SU-DHL-6 (cell line): ENCODE measurements at regions not wholly inside any gene's neighbourhood (a gene's known extent, or its start where the extent isn't known, plus 50 kb on each side); places are given as distances from the start of the nearest gene placed in this dataset.

Experiments
- H2AFZ ChIP-seq: fragments of 200-600 bp; sonication (generic); 2 replicates; pipeline ENCODE4 v1.6.1; 2014; ENCODE audit warnings: low read depth, mild to moderate bottlenecking, moderate library complexity, mixed read lengths, antibody characterized with exemption, low read length; ENCODE audit not compliant: severe bottlenecking
- H3F3A ChIP-seq: fragments of 200-600 bp; shearing (Covaris generic); 2 replicates; pipeline ENCODE4 v1.6.0; 2016; ENCODE audit warnings: antibody characterized with exemption, mild to moderate bottlenecking; ENCODE audit not compliant: insufficient read depth
- H3K27ac ChIP-seq: fragments of 200-600 bp; sonication (generic); 2 replicates; pipeline ENCODE4 v1.5.1; 2016; ENCODE audit warnings: low read depth, mild to moderate bottlenecking, low read length, moderate library complexity, mixed read lengths
- H3K27me3 ChIP-seq: fragments of 200-600 bp; sonication (generic), shearing (Covaris generic); 2 replicates; pipeline ENCODE4 v1.6.0; 2014; ENCODE audit warnings: mild to moderate bottlenecking, low read length
- H3K36me3 ChIP-seq: fragments of 200-600 bp; sonication (generic); 2 replicates; pipeline ENCODE4 v1.6.1; 2014; ENCODE audit warnings: mild to moderate bottlenecking, low read length, mixed read lengths
- H3K4me2 ChIP-seq: fragments of 300-600, 200-600 bp; shearing (Covaris generic), sonication (generic); 2 replicates; pipeline ENCODE4 v1.6.0; 2014; ENCODE audit warnings: low read length, low read depth, mild to moderate bottlenecking; ENCODE audit not compliant: poor library complexity, severe bottlenecking
- H3K4me3 ChIP-seq: fragments of 200-600 bp; sonication (generic); 2 replicates; pipeline ENCODE4 v1.5.1; 2014; ENCODE audit warnings: antibody characterized with exemption, low read length, mild to moderate bottlenecking, mixed read lengths; ENCODE audit not compliant: insufficient read depth, poor library complexity, severe bottlenecking
- H3K79me2 ChIP-seq: fragments of 200-600 bp; sonication (generic); 2 replicates; pipeline ENCODE4 v1.6.1; 2014; ENCODE audit warnings: mild to moderate bottlenecking, low read length, moderate library complexity; ENCODE audit not compliant: insufficient read depth
- H3K9ac ChIP-seq: fragments of 200-600 bp; sonication (generic); 2 replicates; pipeline ENCODE4 v1.7.0; 2014; ENCODE audit warnings: mild to moderate bottlenecking, low read length
- H3K9me2 ChIP-seq: fragments of 200-600 bp; sonication (generic); replicated peaks from 2 replicates; pipeline ENCODE4 v1.6.1; 2014; ENCODE audit warnings: low read length; ENCODE audit not compliant: insufficient read depth
- H3K9me3 ChIP-seq: fragments of 200-600 bp; sonication (generic); 2 replicates; pipeline ENCODE4 v1.6.1; 2014; ENCODE audit warnings: low read length, mixed read lengths; ENCODE audit not compliant: insufficient read depth
- H4K20me1 ChIP-seq: fragments of 200-600 bp; sonication (generic); 2 replicates; pipeline ENCODE4 v1.6.1; 2014; ENCODE audit warnings: low read depth, mild to moderate bottlenecking, antibody characterized with exemption, low read length, moderate library complexity, mixed read lengths
- EZH2phosphoT487 ChIP-seq: fragments of 200-600 bp; sonication (generic), shearing (Covaris generic); conservative IDR thresholded peaks from 2 replicates; pipeline ENCODE4 v1.6.1; 2018; ENCODE audit warnings: mild to moderate bottlenecking, antibody characterized with exemption, low read length, moderate library complexity, mixed read lengths
- TF ChIP-seq, protein P1 (sequence below): fragments of 200-600 bp; sonication (generic); IDR thresholded peaks from one replicate; pipeline ENCODE4 v1.5.1; 2017; ENCODE audit warnings: antibody characterized with exemption, mild to moderate bottlenecking, low read length, moderate library complexity; ENCODE audit not compliant: insufficient read depth, poor library complexity, severe bottlenecking

DNA sequence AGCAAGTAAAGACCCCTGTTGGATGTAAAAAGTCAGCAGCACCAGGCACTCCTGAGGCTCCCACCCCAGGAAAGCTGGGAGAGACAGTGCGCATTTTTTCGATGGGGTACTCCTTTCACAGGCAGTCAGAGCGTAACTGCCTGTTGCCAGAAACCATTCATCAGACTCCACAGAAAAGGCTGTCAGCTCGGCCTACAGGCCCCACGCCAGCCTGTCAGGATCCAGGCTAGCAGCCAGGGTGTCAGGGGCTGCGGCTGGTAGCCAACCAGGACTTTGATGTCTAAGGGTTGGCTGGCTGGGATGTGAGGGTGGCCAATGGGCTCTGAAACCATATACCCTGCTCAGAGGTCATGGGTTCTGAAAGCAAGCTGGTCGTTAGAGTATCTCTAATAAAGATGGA, 164.5 kb downstream of the WNT5A start:
- Histone ChIP-seq H3K9me2 (no peaks in the 10 kb centered on the region; the same call in 1 of the 2 replicates), H3K79me2 (no peaks in the 10 kb centered on the region), H3K9me3 (no peaks in the 10 kb centered on the region), H3K4me2 (no peak overlapping the region), H3K27me3 (no peaks in the 10 kb centered on the region), H3F3A (no peaks in the 10 kb centered on the region), H3K27ac (no peak overlapping the region), H3K36me3 (no peaks in the 10 kb centered on the region), H3K4me3 (no peak overlapping the region), H3K9ac (no peak overlapping the region), H4K20me1 (no peaks in the 10 kb centered on the region), H2AFZ (no peak overlapping the region)
- TF ChIP-seq, protein P1, sequence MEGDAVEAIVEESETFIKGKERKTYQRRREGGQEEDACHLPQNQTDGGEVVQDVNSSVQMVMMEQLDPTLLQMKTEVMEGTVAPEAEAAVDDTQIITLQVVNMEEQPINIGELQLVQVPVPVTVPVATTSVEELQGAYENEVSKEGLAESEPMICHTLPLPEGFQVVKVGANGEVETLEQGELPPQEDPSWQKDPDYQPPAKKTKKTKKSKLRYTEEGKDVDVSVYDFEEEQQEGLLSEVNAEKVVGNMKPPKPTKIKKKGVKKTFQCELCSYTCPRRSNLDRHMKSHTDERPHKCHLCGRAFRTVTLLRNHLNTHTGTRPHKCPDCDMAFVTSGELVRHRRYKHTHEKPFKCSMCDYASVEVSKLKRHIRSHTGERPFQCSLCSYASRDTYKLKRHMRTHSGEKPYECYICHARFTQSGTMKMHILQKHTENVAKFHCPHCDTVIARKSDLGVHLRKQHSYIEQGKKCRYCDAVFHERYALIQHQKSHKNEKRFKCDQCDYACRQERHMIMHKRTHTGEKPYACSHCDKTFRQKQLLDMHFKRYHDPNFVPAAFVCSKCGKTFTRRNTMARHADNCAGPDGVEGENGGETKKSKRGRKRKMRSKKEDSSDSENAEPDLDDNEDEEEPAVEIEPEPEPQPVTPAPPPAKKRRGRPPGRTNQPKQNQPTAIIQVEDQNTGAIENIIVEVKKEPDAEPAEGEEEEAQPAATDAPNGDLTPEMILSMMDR, result no peak
- TF ChIP-seq EZH2phosphoT487, result no peak

DNA sequence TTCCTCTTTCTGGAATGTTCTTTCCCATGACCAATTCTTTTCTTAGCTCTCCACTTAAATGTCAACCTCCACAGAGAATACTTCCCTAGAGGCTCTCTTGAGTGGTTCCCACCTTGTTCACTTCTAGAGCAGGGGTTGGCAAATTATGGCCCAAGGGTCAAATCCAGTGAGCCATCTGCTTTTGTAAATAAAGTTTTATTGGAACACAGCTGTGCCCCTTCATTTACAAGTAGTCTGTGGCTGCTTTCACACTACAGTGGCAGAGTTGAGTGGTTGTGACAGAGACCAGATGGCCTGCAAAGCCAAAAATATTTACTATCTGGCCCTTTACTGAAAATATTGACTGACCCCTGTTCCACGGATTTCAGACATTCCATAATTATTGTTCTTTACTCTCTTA, 166.2 kb downstream of the WNT5A start:
- H2AFZ ChIP-seq, result no peak overlapping the region
- no peak overlapping the region for H3K4me2 ChIP-seq
- H3F3A ChIP-seq, result no peaks in the 10 kb centered on the region
- H4K20me1 ChIP-seq, result no peaks in the 10 kb centered on the region
- H3K27ac ChIP-seq, result no peak overlapping the region
- H3K36me3 ChIP-seq, result no peaks in the 10 kb centered on the region
- H3K9me3 ChIP-seq, result no peaks in the 10 kb centered on the region
- no peak overlapping the region for H3K9ac ChIP-seq
- TF ChIP-seq EZH2phosphoT487, result no peak
- TF ChIP-seq, protein P1, result no peak
- H3K27me3 ChIP-seq, result no peaks in the 10 kb centered on the region
- H3K9me2 ChIP-seq, result no peaks in the 10 kb centered on the region; the same call in 1 of the 2 replicates
- H3K79me2 ChIP-seq, result no peaks in the 10 kb centered on the region
- H3K4me3 ChIP-seq, result no peak overlapping the region

DNA sequence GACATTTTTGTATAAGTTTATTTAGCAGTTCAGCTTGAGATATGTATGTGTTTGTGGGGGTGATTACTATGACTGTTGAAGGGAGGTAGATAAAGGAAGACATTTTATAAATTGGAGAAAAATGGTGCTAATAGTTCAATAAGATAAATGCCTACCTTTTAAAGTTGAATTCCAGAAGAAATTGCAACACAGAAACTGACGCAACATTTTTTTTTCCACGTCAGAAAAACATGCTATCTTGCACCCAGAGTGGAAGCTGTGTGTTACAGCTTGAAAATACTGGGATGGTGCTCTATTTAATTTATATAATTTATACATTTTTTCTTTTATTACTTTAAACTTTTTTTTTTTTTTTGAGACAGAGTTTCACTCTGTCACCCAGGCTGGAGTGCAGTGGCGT, 171.7 kb downstream of the WNT5A start:
- H3K9me3 ChIP-seq, result no peaks in the 10 kb centered on the region
- no peak overlapping the region for H3K4me2 ChIP-seq
- H3K36me3 ChIP-seq, result no peaks in the 10 kb centered on the region
- no peak overlapping the region for H3K4me3 ChIP-seq
- H3K9ac ChIP-seq, result no peak overlapping the region
- no peaks in the 10 kb centered on the region; the same call in 1 of the 2 replicates for H3K9me2 ChIP-seq
- H3F3A ChIP-seq, result no peaks in the 10 kb centered on the region
- H3K27me3 ChIP-seq, result no peaks in the 10 kb centered on the region
- no peak overlapping the region for H3K27ac ChIP-seq
- H2AFZ ChIP-seq, result no peak overlapping the region
- H3K79me2 ChIP-seq, result no peaks in the 10 kb centered on the region
- no peaks in the 10 kb centered on the region for H4K20me1 ChIP-seq
- TF ChIP-seq, protein P1, result no peak
- TF ChIP-seq EZH2phosphoT487, result no peak
